GM19467 (cell line): ENCODE measurements at regions not wholly inside any gene's neighbourhood (a gene's known extent, or its start where the extent isn't known, plus 50 kb on each side); places are given as distances from the start of the nearest gene placed in this dataset.

Source experiments
- ATAC-seq: cut with Tn5 transposase; IDR thresholded peaks from one replicate; pipeline ENCODE4 v1.9.1; 2021; ENCODE audit warnings: mild to moderate bottlenecking, moderate library complexity; ENCODE audit not compliant: unreplicated experiment

DNA sequence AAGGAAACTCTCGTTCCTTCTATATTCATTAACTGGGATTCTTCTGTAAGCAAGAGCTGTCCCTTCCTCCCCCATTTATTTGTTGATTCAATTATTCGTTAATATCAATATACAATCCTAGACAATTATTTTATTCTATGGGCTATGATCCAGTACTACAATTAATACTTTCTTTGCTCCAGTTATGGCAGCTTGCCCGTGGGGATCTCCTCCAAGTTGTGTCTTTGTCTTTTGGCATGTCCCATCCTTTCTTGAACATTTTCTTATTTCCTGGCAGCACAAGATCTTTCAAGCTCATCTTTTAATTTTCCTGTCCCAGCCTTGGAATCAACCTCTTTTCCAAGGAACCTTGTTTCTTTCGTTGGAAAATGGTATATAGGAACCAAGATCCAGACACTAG is 249.3 kb downstream of the GAS1 start:
- ATAC-seq: no peak

DNA sequence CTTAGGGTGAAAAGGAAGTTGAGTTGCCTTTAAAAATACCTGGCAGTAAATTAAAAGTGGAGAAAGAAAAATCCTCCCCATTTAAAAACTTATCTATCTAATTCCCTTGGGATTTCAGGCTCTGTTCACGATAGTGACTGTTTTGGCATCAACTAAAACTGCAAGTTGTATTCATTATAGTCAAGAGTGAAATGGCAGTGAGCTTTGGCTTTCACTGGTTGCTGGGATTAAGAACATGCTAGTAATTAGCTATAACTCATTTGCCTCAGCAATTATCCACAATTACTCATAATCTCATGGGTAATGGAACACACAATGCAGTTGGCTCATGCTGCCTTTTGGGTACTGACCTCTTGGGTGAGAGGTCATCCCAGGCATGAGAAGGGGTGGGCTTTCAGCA is 250.1 kb downstream of the GAS1 start:
- ATAC-seq: no peak

DNA sequence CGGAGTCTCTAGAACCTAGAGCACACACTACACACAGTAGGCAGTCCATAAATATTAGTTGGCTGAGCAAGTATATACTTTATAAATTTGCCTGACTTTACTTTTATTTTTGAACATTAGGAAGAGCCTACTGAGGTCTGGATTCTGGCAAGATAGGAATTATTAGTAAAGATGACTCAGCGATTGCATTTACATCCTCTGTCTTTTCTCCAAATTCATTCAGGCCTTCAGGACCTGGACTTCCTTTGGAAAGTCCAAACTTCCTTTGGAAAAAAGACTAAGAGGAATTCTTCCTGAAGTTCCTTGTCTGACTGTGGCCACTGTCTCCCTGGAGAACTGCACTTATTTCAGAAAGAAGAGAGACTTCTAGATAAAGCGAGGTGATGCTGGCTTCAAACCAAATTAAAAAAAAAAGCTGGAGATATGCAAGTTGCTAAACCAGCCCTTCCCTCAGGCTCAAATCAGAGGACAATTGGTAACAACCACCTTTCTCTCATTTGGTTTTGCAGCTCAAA is 251.3 kb downstream of the GAS1 start:
- no peak for ATAC-seq

DNA sequence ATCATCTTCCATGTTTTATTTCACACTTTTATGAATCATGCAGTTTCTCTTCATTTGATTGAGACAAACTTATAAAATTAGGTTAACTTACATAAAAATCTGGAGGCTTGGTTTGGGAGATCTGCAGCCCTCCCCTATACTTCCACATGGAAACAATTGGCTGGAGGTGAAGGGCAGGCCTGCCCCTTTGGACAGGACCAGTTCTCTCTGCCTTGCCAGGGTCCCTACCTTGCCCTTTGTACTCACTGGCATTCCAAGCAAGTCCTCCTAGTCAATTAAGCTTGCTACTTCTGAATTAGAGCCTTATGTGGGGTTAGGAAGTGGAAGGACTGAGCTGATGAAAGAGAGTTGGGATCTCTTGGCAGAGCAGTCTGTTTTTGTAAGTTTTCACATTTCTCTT is 257.3 kb downstream of the GAS1 start:
- ATAC-seq: no peak

DNA sequence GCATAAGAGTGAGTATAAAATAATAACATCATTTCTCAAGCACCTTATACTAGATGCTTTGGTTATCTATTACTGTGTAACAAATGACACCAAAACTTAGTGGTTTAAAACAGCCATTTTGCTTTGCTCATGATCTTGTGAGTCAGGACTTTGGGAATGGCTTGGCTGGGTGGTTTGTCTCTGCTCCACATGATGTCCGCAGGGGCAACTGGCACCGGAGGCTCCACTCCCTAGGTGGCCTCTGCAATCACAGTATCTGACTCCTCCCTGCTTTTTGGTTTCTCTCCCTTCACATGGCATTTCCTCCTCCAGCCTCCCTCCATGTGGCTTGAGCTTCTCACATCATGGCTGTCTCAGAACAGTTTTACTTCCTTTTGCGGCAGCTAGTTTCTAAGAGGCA is 259.5 kb downstream of the GAS1 start:
- no peak for ATAC-seq

DNA sequence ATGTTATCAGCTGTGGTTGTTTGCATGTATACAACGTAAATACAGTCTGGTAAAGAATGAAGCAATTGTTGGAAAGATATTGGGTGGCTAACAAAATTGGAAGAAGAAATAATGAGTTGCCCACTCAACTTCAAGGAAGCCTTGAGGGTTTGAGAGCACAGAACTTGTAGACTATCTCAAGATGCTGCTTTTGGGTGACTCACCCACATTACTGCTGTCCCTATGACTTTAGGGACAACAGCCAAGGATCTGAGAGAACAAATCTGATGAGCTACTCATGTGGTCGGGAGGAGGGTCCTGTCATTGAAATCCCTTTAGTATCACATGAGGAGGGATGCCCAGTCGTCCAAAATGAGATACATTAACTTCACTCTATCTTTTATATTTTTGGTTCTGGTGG is 261.8 kb downstream of the GAS1 start:
- no peak for ATAC-seq

DNA sequence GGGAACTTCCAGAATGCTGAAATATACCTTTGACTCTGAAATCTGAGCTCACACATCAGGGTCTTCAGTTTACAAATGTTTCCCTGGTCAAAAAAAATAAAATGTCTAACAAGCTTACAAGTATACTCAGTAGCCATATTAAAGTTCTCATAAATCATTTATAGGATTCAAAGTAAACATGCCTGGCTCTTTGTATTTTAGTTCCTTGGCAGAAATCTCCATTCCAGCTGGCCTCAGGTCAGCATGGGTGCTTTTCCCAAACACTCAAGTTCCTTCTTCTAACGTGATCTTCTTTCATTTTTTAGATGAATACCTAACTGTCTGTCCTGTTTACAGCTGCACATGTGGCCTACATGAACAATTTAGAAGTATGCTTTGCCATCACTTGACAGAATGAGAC is 263.2 kb downstream of the GAS1 start:
- no peak for ATAC-seq

DNA sequence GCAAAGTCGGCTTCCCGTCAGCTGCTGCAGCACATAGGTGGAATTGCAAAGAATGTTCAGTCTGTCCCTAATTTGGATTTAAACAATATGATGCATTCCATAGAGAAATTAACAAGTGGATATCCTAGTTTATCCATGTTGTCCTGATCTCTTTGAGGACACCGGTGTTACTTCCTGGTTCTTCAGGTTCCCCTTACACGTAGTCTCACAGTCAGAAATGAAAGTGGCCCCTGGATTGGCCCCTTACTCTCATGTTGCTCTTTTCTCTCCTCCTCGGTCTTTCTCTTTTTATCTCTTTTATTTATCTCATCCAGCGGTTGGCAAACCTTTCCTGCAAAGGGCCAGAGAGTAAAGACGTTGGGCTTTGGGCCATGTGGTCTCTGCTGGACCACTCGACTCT is 265.1 kb downstream of the GAS1 start:
- no peak for ATAC-seq

DNA sequence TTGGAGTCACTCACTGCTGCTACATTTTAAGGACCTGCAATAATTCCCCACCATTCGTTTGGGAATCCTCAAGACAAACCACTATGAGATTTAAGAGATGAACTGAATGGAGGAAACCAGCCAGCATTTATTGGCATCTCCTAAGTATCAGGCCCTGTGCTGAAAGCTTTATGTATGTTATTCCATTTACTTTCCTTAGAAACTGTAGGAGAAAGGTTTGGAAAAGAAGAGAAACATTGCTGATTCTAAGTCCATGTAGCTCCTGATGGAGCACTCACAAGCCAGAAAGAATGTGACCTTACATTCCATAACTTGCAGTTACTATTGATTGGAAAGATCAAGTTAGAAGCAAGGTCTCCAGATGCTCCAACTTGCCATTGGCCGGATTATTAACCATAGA is 267.4 kb downstream of the GAS1 start:
- ATAC-seq: no peak

DNA sequence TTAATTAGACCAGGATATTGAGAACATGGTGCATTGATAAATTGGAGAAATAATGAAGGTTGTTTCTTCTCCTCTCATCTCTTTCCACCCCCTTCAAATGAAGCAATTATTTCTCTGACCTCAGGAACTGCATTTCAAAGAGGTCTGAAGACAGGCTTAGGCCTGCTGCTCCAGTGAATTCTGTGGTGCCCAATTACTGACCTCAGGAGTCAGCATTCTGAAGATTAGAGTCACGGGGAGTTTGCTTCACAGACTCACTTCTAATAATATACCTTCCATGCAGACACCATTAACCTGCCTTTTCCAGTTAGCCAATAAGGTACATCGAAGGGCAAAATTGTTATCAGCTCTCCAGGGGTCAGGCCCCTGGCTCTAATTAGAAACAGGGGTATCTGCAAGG is 270.9 kb downstream of the GAS1 start:
- ATAC-seq: no peak

DNA sequence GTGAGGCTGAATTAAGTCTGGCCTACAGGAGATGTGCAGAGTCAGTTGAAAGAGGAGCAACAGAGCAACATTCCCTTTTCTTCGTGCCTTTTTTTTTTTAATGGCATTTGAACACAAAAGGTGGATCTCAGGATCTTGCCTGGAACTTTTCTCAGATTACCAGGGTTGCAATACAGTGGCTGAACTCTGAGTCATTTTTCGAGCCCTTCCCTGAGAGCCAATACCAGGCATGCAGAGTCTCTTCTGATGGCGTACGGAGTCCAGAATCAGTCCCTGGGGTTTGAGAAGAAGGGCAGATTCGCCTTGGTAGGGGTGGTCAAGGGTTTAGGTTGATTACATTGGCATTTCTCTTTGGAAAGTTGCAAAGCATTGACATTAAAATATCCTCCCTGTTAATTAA is 271.5 kb downstream of the GAS1 start:
- no peak for ATAC-seq

DNA sequence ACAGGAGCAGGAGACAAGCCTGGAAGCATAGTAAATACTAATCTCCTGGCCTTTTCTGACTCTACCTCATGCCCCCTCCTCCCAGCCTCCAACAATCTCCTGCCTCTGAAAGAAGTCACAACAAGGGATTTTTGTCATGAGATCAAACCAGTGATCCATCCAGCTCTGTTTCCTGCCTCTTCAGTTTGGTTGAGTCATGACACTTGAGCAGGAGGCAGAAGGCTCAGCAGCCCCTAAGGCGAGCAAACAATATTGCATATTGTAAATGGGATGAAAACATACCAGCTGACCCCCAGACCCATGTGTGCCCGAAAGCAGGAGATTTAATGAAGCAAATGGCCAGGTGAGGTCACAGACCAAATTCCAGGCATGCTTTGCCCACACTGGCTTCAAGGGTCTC is 272.8 kb downstream of the GAS1 start:
- no peak for ATAC-seq

DNA sequence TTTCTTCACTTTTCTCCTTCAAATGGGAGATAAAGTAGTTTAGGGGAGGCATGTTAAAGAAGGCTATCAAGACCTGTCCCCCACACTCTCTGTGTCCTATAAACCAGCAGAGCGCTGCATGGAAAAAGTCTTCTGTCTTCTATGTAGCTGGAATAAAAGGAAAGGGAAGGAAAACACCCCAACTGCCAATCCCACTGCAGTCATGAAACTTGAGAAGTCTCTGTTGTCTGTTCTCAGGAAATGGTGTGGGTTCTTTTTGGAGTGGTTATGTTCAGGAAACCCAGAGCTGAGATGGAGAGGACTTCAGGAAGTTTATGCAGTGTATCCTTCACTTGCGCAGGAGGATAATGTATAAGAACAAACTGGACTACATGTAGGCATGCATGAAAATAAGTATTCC is 274.3 kb downstream of the GAS1 start:
- ATAC-seq: no peak

DNA sequence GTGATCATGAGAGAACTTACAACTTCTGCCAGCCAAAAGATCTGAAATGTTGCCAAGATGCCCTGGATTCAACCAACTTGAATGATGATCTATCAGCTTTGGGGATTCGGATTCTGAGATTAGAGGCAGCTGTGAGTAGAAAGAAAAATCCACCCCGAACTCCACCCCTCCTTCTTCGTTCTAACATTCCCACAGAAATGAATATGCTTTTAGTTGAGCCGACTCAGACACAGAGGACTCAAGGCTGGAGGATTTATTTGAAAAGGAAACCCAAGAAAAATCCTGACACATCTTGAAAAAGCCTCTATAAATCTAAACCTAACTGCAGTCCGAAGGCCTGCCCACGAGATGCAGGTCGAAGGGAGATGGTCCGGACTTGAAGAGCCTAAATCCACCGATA is 275.0 kb downstream of the GAS1 start:
- no peak for ATAC-seq

DNA sequence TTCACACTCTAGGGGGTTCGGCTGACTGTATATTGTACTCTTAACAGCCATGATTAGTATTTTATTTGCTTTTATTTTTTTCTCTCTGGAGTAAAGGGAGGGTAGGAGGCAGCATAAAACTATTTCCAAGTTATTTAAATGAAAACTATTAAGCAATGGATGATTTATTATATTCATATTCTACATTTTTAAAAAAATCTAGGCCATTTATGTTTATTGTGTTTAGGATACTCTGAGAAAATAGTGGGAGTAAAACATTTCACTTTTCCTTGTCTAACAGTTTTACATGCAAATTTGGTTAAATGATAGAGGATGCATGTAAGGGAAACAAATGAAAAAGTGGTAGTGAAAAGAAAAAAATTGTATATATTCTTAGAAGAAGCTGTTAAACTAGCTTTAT is 276.3 kb downstream of the GAS1 start:
- no peak for ATAC-seq

DNA sequence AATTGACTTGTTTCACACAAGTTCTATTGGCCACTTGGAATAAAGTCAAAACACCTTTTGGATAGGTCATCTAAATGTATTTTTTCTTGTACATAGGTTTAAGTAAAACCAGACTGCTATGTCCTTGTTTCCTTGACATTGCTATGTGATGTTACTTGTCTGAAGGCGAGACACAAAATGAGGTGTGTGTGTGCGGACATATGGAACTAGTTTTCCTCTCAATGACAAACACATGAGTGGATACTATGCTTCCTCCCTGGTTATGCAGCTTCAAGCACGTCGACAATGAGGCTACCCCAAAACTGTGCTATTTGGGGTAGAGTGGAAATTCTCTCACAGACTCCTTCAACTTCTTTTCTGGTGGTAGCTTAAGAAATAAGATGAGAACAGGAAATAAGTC is 276.8 kb downstream of the GAS1 start:
- ATAC-seq: no peak

DNA sequence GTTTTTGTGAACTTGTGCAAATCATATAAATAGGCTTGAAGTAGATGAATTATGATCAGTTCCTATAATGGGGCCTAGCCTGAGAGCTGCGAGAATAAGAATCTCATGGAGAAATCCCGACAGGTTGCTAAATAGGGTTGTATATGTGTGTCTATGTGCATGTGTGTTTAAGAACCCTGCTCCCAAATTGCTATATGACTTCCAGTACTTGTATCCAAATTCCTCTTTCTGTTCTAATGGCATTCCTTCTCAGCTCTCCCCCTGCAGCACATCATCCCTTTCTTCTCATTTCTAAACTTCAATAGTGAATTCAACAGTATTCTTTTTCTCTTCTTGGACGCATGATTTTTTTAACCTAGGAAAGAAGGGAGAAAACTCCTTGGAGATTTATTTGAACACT is 277.2 kb downstream of the GAS1 start:
- no peak for ATAC-seq

DNA sequence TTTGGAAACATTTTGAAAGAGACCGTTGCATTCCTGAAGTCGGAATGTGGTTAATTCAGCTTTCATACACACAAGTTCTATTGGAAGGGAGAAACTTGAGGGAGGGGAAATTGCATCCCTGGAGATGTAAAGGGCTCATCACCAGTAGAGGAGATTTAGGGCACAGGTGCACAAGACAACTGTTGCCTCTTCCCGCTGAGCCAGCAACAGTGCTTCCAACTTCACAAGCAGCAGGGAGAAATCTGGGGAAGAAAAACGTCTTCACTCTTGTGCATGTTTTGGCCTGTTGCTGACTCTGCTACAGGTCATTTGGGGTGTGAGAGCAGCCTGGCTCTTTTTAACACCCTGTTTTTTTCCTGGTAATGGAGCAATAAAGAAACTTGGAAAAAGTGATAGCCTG is 277.9 kb downstream of the GAS1 start:
- no peak for ATAC-seq

DNA sequence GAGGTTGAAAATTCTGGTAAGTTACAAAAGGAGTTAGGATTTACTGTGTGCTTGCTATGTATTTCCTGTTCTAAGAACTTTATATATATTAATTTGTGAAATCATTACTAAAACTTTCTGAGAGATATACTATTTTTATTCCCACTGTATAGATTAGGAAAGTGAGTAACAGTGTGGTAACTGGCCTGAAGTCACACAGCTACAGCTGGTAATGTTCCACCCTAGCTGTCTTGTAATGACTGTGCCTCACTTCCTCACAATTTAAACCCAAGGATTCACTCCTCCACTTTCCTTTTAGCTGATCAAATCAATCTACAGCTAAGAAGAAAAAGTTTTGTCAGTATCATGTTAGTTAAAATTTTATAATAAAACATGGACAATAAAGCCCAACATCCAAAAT is 278.8 kb downstream of the GAS1 start:
- no peak for ATAC-seq

DNA sequence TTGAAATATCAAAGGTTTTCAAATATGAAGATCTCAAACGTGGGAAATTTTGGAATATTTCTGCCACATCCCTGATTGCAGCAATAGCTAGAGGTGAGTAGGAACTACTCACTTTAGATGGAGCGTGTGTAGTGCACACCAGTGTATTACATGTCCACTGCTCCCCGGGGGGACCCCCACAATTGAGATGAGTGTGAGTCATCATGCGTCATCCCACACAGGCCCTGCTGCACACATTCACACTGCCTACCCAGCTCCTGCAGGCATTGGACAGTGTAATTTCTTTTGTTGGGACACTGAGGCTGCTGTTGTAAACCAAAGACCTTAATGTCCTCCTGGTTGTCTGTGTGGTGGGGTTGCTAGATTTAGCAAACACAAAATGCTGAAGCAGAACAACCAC is 280.0 kb downstream of the GAS1 start:
- ATAC-seq: no peak

DNA sequence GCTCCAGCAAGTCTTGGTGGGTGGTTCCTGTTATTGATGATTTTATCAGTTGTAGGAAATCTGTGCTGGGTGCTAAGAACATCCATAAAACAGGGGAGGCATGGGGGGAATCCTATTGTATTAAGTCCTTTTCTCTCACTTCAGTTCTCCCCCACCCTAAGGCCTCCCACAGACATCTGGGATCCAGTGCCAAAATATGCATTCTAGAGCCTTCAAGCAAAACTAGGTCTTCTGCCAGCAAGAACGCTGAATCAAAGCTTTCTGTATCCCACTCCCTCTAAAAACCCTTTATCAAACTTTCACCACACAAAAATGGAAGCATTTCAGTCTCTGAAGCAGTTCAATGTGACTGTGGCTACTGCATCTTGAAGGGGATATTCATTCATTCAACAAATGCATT is 281.9 kb downstream of the GAS1 start:
- no peak for ATAC-seq

DNA sequence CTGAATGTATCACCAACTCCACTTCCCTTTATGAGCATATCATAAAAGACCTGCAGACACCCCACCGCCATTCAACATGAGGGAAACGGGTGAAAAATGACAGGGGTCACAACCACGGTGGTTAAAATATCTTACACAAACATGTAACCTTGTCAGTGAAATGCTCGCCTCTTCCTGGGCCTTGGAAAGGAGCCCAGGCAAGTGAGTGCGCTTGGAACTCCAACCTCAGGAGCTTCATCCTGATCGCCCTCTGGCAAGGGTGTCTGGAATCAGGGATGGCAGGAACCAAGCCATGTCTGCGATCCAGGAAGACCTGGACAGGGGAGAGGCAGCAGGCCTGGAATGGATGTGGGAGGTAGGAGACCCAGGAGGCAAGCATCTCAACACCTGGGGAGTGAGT is 282.7 kb downstream of the GAS1 start:
- ATAC-seq: no peak

DNA sequence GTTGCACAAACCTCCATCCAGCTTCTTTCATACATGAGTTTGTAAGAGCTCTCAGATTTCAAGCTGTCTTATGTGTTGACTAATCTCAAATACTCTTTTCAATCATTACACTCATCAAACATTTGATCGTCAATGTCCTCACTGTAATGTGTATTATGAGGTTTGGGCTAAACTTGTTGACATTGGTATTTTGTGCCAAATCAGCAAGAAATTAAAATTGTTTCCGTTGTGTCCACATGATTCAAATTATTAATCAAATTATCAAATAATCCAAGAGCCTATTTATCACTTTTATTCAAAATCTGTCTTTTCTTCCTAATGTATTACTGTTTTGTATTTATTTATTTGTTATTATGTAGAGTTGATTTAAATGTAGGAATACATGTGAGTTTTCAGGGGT is 283.4 kb downstream of the GAS1 start:
- no peak for ATAC-seq

DNA sequence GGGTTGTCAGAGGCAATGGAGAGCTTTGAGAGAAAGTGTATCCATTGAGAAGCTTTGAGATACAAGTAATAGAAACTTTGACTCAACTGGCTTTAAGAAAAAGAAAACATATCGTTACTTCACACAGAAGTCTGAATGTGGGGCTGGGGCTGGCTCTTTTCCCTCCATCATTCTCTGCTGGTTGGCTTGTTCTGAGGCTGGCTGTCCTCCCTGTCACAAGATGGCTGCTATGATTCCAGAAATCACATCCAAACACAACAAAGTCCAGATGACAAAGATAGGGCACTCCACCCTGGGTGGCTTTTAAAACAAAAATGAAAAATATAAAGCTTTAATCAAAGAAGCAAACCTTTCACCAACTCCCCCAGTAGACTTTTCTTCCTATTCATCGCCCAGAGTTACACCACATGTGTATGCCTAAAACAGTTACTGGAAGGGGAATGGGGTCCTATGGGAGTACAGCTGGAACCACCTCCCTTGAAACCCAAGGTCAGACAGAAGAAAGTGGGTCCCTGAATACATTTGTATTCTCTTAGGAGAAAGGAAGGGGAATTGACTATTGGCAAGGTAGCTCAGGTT is 284.3 kb downstream of the GAS1 start:
- no peak for ATAC-seq
